T47D (cell line): ENCODE measurements at regions not wholly inside any gene's neighbourhood (a gene's known extent, or its start where the extent isn't known, plus 50 kb on each side); places are given as distances from the start of the nearest gene placed in this dataset.
"Not testable (repeated sequence)": the region's sequence is repeated elsewhere in the genome, so short reads cannot be mapped to it uniquely, and the experiment has no call there.

ENCODE experiments used
- DNase-seq, 2 experiments: peaks; one replicate each; pipeline versions ENCODE4 v3.0.0 to v3.0.0-alpha.2; 2011 to 2012; ENCODE audit warnings: low read depth in 1 of 2, low spot score in 1 of 2
- JUND ChIP-seq: IDR thresholded peaks from 2 replicates; pipeline ENCODE4 v1.6.1; 2012; ENCODE audit warnings: low read depth
- in situ Hi-C: cut with HindIII; loops from 2 replicates; pipeline ENCODE4 v1.10.0; 2016; ENCODE audit warnings: low sequenced_read_pairs, low pct_unique_long_range_greater_than_20kb

DNA sequence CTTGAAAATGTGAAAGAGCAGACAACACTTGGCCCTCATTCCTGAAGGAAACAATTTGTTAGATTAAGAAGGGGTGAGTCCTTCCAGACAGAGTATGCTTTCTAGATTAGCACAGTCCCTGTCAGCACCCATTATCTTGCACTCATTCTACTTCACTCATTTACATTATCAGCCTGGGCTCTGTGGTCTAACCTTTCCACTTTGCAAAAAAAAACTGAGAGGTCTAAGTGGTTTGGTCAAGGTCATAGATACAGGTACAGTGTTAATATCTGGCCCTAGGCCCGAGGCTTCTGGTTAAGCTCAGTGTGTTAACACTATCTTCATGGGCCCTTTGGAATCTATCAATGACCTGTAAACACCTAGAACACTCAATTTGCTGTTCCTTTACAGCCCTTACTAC lies 123.4 kb upstream of the LRRN1 start:
- TF ChIP-seq JUND: no peak
- DNase-seq: no peak
- in situ Hi-C loops: no loop called here

DNA sequence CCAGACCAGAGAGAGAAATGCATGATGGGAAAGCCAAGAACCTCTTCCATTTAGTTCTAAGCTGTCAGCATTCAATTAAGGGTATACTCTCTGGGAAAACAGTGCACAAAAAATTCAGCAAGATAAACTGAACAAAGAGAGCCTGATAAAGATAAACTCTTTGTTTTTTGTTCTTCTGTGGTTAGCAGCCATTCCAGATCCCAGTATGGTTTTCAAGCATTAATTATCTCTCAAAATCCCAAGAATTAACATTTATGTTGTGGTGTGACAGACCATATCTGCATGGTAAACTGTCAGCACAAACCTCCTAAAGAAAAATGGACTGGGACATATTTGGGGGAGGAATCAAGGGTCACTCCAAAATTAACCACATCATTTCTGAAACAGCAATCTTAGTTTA lies 124.0 kb upstream of the LRRN1 start:
- TF ChIP-seq JUND: no peak
- in situ Hi-C loops: no loop called here
- no peak for DNase-seq

DNA sequence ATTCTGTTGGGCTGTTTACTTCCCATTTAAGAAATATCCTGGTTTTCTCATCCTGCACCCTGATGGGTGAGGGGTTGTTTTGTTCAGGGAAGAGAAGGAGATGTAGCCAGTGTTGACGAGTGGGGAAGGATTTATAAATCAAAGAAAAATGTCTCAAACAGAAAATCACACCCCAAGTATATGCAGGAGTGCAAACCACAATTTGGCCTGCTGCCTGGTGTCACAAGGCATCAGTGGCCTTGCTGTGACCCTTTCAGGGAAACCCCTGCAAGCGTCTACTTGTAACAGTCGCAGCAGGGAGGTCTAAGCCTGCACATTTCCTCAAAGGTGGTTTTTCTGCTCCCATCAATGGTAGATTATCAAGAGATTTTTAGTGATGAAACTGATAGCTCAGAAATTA lies 132.6 kb upstream of the LRRN1 start:
- no peak for TF ChIP-seq JUND
- in situ Hi-C loops: no loop called here
- no peak for DNase-seq

- DNase-seq: no peak
- in situ Hi-C loops: no loop called here
- TF ChIP-seq JUND: no peak
These were observed 133.1 kb upstream of the LRRN1 start for GRCh38 chr3:3665961-3666640.

DNA sequence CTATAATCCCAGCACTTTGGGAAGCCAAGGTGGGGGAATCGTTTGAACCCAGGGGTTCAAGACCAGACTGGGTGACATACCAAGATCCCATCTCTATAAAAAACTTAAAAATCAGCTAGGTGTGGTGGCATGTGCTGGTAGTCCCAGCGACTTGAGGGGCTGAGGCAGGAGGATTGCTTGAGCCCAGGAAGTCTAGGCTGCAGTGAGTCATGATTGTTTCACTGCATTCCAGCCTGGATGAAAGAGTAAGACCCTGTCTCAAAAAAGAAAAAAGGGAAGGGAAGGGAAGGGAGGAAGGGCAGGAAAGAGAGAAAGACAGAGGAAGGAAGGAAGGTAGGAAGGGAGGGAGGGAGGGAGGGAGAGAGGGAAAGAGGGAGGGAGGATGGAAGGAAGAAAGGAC lies 133.7 kb upstream of the LRRN1 start:
- no peak for DNase-seq
- in situ Hi-C loops: no loop called here
- no peak for TF ChIP-seq JUND

DNA sequence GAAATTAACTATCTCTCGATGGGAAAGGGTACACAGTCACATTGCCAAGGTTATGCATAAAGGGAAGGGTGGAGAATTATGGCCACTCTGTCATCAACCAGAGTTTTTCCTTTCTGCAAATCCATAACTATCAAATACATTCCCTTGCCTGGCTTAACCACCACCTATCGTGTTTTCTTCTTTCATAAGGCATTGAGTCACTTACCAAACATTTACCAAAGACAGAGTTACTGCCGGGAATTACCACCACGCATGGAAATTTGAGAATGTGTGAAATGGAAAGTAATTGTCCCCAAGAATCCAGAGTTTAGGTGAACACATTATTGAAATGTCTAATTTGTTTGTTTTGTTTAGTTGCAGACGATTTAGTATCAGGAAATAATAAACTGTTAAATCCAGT lies 134.3 kb upstream of the LRRN1 start:
- in situ Hi-C loops: no loop called here
- no peak for TF ChIP-seq JUND
- no peak for DNase-seq

GRCh38 chr3:3662610-3663009 lies 136.6 kb upstream of the LRRN1 start:
- TF ChIP-seq JUND: no peak
- no peak for DNase-seq

GRCh38 chr3:3654916-3655315 lies 144.3 kb upstream of the LRRN1 start:
- DNase-seq: no peak
- no peak for TF ChIP-seq JUND
- in situ Hi-C loops: no loop called here

More at GRCh38 chr3:3662610-3663009, 136.6 kb upstream of the LRRN1 start:
- in situ Hi-C loops: no loop called here

DNA sequence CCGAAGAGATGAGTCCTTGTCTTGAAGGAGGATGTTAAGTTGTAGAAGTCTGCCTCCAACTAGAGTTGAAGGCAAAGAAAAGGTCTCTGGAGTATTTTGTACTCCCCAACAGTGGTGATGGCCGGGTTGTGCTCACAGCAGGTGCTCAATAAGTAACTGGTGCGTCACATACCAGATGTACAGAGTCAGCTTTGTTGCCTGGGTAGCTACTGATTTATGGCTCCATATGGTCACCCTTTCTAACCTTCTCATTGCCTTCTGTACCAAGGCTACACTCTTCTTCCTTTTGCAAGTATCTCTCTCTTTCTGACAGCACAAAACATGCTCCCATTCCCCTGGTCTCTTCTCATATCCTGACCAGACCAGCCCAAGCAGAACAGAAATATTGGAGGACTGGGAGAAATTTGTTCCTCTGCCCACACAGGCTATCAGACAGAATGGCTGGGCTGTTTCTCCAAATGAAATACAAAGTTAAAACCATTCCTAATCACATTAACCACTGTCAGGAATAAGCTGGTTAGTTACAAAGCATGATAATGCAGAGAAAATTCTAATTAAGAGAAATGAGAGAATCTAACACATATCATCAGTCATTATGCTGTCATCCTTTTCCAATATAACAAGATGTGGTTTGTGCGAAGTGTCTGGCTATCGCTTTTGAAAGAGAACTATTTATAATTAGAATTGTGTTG lies 150.1 kb upstream of the LRRN1 start:
- DNase-seq: no peak
- no peak for TF ChIP-seq JUND
- in situ Hi-C loops: no loop called here

DNA sequence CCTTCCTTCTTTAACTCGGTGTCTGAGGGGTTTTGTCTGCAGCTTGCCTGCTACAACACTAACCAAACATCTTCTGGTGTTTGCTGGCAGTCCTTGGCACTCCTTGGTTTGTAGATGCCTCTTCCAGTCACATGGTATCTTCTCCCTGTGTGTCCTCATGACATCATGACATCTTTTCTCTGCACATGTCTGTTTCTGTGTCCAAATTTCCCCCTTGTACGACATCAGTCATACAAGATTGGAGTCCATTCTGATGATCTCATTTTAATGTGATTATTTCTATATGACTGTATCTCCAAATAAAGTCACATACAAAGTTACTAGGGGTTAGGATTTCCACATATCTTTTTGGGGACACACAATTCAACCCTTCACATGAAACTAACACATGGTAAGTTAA lies 152.3 kb upstream of the LRRN1 start:
- no peak for TF ChIP-seq JUND
- DNase-seq: no peak
- in situ Hi-C loops: no loop called here

GRCh38 chr3:3646103-3646844 lies 153.0 kb upstream of the LRRN1 start:
- DNase-seq, in situ Hi-C loops: not testable (repeated sequence)

DNA sequence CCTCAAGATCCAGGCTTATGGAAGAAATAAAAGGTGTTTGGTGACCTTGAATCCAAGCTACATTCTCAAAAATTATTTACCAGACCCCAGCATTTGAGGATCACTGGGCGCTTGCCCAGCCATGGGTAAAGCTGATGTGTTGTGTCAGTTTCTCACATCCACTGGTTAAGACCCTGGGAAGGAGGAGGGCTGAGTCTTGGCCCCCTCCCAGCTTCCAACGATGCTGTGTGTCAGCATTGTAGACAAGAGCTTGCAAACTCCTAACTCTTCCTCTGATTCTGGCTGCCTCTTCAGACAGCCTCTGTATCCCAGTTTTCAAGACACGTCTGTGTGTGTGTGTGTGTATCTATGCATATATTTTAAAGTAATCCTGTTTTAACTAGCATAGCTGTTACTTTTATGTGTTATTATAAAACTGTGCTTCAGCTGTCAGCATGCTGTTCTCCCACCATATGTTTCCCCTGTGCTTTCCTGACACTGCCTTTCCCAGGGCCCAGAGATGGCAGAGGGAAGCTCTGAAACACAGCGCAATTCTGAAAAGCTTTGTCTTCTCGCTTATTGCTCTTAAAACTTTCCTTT lies 157.3 kb upstream of the LRRN1 start:
- in situ Hi-C loops: no loop called here
- TF ChIP-seq JUND: no peak
- no peak for DNase-seq

DNA sequence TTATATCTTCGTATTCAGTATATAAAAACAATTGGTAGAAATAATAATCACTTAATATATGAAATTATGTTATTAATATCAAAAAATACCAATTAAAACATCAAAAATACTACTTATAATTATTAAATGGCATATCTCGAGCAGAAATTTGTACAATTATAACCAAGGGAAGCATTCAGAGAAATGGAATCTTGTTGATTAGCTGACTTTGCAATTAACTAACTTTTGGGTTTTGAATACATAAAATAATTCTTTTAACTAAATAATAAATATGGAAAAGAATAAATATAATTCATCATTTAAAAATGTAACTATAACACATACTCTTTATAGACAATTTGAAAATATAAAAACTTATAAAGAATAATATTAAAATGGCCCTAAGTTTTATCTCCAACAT lies 160.2 kb upstream of the LRRN1 start:
- no peak for TF ChIP-seq JUND
- in situ Hi-C loops: no loop called here
- no peak for DNase-seq
